H9 (cell line): ENCODE measurements at regions not wholly inside any gene's neighbourhood (a gene's known extent, or its start where the extent isn't known, plus 50 kb on each side); places are given as distances from the start of the nearest gene placed in this dataset.

Experiments
- DNase-seq: peaks from one replicate; pipeline ENCODE4 v3.0.0-alpha.2; 2017
- H2AFZ ChIP-seq: one replicate; pipeline ENCODE4 v1.6.1; 2013; ENCODE audit warnings: mild to moderate bottlenecking, low read length, control low read depth, moderate library complexity
- H2AK5ac ChIP-seq: 2 replicates; pipeline ENCODE4 v1.6.1; 2013; ENCODE audit warnings: low read length, control low read depth, mixed read lengths; ENCODE audit not compliant: insufficient read length
- H2BK120ac ChIP-seq: one replicate; pipeline ENCODE4 v1.6.1; 2013; ENCODE audit warnings: low read depth, mild to moderate bottlenecking, low read length, control low read depth, inconsistent platforms; ENCODE audit not compliant: poor library complexity, severe bottlenecking
- H2BK12ac ChIP-seq: 2 replicates; pipeline ENCODE4 v1.6.1; 2013; ENCODE audit warnings: low read length, control low read depth, mixed read lengths, low read depth; ENCODE audit not compliant: insufficient read length
- H2BK15ac ChIP-seq: 2 replicates; pipeline ENCODE4 v1.6.1; 2013; ENCODE audit warnings: low read depth, low read length, control low read depth
- H2BK20ac ChIP-seq: one replicate; pipeline ENCODE4 v1.6.1; 2013; ENCODE audit warnings: low read depth, mild to moderate bottlenecking, low read length, control low read depth, inconsistent platforms; ENCODE audit not compliant: poor library complexity, severe bottlenecking
- H2BK5ac ChIP-seq: 2 replicates; pipeline ENCODE4 v1.6.1; 2013; ENCODE audit warnings: low read length, control low read depth, mixed read lengths; ENCODE audit not compliant: insufficient read length
- H3K14ac ChIP-seq: 2 replicates; pipeline ENCODE4 v1.6.1; 2013; ENCODE audit warnings: low read length, control low read depth; ENCODE audit not compliant: insufficient read depth
- H3K18ac ChIP-seq: 2 replicates; pipeline ENCODE4 v1.6.1; 2013; ENCODE audit warnings: low read depth, mild to moderate bottlenecking, mixed read lengths, low read length, control low read depth; ENCODE audit not compliant: insufficient read length
- H3K23ac ChIP-seq: 2 replicates; pipeline ENCODE4 v1.6.1; 2013; ENCODE audit warnings: low read length, control low read depth, mixed read lengths, low read depth; ENCODE audit not compliant: insufficient read length
- H3K23me2 ChIP-seq: 2 replicates; pipeline ENCODE4 v1.6.1; 2013; ENCODE audit warnings: low read depth, mild to moderate bottlenecking, mixed read lengths, low read length, control low read depth; ENCODE audit not compliant: insufficient read length, poor library complexity, severe bottlenecking
- H3K27ac ChIP-seq: 2 replicates; pipeline ENCODE4 v1.5.1; 2013; ENCODE audit warnings: low read length, control low read depth, mixed read lengths, low read depth; ENCODE audit not compliant: insufficient read length
- H3K27me3 ChIP-seq: 2 replicates; pipeline ENCODE4 v1.6.1; 2013; ENCODE audit warnings: low read length, control low read depth, inconsistent platforms; ENCODE audit not compliant: insufficient read depth
- H3K4ac ChIP-seq: 2 replicates; pipeline ENCODE4 v1.6.1; 2013; ENCODE audit warnings: low read depth, mild to moderate bottlenecking, control low read depth, inconsistent platforms, low read length, moderate library complexity
- H3K4me1 ChIP-seq: 2 replicates; pipeline ENCODE4 v1.6.1; 2013; ENCODE audit warnings: low read length, control low read depth, inconsistent platforms; ENCODE audit not compliant: insufficient read depth
- H3K4me2 ChIP-seq: 2 replicates; pipeline ENCODE4 v1.6.1; 2013; ENCODE audit warnings: low read length, control low read depth, mixed read lengths; ENCODE audit not compliant: insufficient read length, insufficient read depth
- H3K56ac ChIP-seq: 2 replicates; pipeline ENCODE4 v1.6.1; 2013; ENCODE audit warnings: low read depth, mild to moderate bottlenecking, mixed read lengths, low read length, control low read depth; ENCODE audit not compliant: insufficient read length
- H3K79me1 ChIP-seq: 2 replicates; pipeline ENCODE4 v1.6.1; 2013; ENCODE audit warnings: low read depth, mild to moderate bottlenecking, moderate library complexity, low read length, control low read depth, inconsistent platforms; ENCODE audit not compliant: insufficient read depth, poor library complexity, severe bottlenecking
- H3K79me2 ChIP-seq: 2 replicates; pipeline ENCODE4 v1.6.1; 2013; ENCODE audit warnings: low read length, control low read depth, inconsistent platforms; ENCODE audit not compliant: insufficient read depth
- H3K9ac ChIP-seq: 2 replicates; pipeline ENCODE4 v1.6.1; 2013; ENCODE audit warnings: low read length, control low read depth, mixed read lengths; ENCODE audit not compliant: insufficient read length; ENCODE audit errors: extremely low read depth
- H3K9me3 ChIP-seq: one replicate; pipeline ENCODE4 v1.6.1; 2013; ENCODE audit warnings: low read depth, low read length, inconsistent platforms; ENCODE audit not compliant: control insufficient read depth
- H3T11ph ChIP-seq: one replicate; pipeline ENCODE4 v1.6.1; 2013; ENCODE audit warnings: mild to moderate bottlenecking, low read length, control low read depth, inconsistent platforms
- H4K20me1 ChIP-seq: one replicate; pipeline ENCODE4 v1.6.1; 2013; ENCODE audit not compliant: control insufficient read depth, insufficient read length, insufficient read depth
- H4K5ac ChIP-seq: 2 replicates; pipeline ENCODE4 v1.6.1; 2013; ENCODE audit warnings: low read depth, mild to moderate bottlenecking, mixed read lengths, low read length, control low read depth; ENCODE audit not compliant: insufficient read length
- H4K8ac ChIP-seq: replicated peaks from 2 replicates; pipeline ENCODE4 v1.6.1; 2013; ENCODE audit warnings: low read length, control low read depth, mixed read lengths, low read depth; ENCODE audit not compliant: insufficient read length
- H4K91ac ChIP-seq: 2 replicates; pipeline ENCODE4 v1.6.1; 2013; ENCODE audit warnings: low read depth, mild to moderate bottlenecking, moderate library complexity, mixed read lengths, low read length, control low read depth; ENCODE audit not compliant: insufficient read length
- H3K27ac Mint-ChIP-seq, 3 experiments: 2 replicates in 2 of 3; 3 replicates in 1 of 3; pipeline ENCODE4 v1.8.0; 2020 to 2021; ENCODE audit warnings: mixed read lengths in 3 of 3, mild to moderate bottlenecking in 1 of 3, moderate library complexity in 1 of 3
- H3K27me3 Mint-ChIP-seq: 2 replicates; pipeline ENCODE4 v1.8.0; 2021; ENCODE audit warnings: low read depth, mild to moderate bottlenecking, moderate library complexity, mixed read lengths
- H3K36me3 Mint-ChIP-seq, 3 experiments: 2 replicates in 2 of 3; 3 replicates in 1 of 3; pipeline ENCODE4 v1.8.0; 2020 to 2021; ENCODE audit warnings: low read depth in 3 of 3, mixed read lengths in 3 of 3; ENCODE audit not compliant: insufficient read depth in 1 of 3
- H3K4me1 Mint-ChIP-seq, 2 experiments: 2 replicates each; pipeline ENCODE4 v1.8.0; 2020; ENCODE audit warnings: mixed read lengths in 2 of 2
- H3K4me3 Mint-ChIP-seq, 2 experiments: 2 replicates in 1 of 2; 3 replicates in 1 of 2; pipeline ENCODE4 v1.8.0; 2020 to 2021; ENCODE audit warnings: mild to moderate bottlenecking in 2 of 2, mixed read lengths in 2 of 2, moderate library complexity in 1 of 2
- H3K9me3 Mint-ChIP-seq, 2 experiments: 2 replicates in 1 of 2; 3 replicates in 1 of 2; pipeline ENCODE4 v1.8.0; 2020; ENCODE audit warnings: mild to moderate bottlenecking in 2 of 2, mixed read lengths in 2 of 2, moderate library complexity in 1 of 2
- CTCF ChIP-seq: fragments of 200-600 bp; sonication (generic); conservative IDR thresholded peaks from 3 replicates; pipeline ENCODE4 v1.8.0; 2021; ENCODE audit warnings: antibody characterized with exemption, mild to moderate bottlenecking

GRCh38 chr5:153066281-153066680 is 424.2 kb upstream of the GRIA1 start:
- Histone ChIP-seq H3K27me3 (no peaks in the 10 kb centered on the region), H3K4me2 (no peak overlapping the region), H3K4me1 (no peaks in the 10 kb centered on the region; the same call in 1 of the 2 replicates), H3K14ac (no peak overlapping the region), H2AFZ (no peak overlapping the region), H4K8ac (no peak overlapping the region), H2BK12ac (no peak overlapping the region), H2BK20ac (no peak overlapping the region), H3K23me2 (no peaks in the 10 kb centered on the region), H4K20me1 (no peaks in the 10 kb centered on the region), H3K9me3 (no peaks in the 10 kb centered on the region), H3K79me2 (no peaks in the 10 kb centered on the region), H3K9ac (no peak overlapping the region), H2BK120ac (no peak overlapping the region), H3K18ac (no peak overlapping the region), H3K79me1 (no peaks in the 10 kb centered on the region), H4K5ac (no peak overlapping the region), H4K91ac (no peak overlapping the region), H2BK15ac (no peak overlapping the region), H3K4ac (no peak overlapping the region), H3K56ac (no peak overlapping the region), H3K27ac (no peak overlapping the region), H3T11ph (no peak overlapping the region), H3K23ac (no peak overlapping the region), H2BK5ac (no peak overlapping the region), H2AK5ac (no peak overlapping the region)
- peaks cover 0 to 2% of the 10 kb centered on the region in 2 experiments; a peak in 2 of 5 replicates for H3K9me3 Mint-ChIP-seq
- H3K27me3 Mint-ChIP-seq = no peaks in the 10 kb centered on the region
- no peak for DNase-seq
- TF ChIP-seq CTCF = no peak
- peaks cover 5% of the 10 kb centered on the region in 2 experiments for H3K4me1 Mint-ChIP-seq
- peak overlapping the region in 1 of 3 experiments; percentile 59; a peak in 1 of 7 replicates for H3K27ac Mint-ChIP-seq
- H3K4me3 Mint-ChIP-seq = no peak overlapping the region
- H3K36me3 Mint-ChIP-seq = no peaks in the 10 kb centered on the region
